A673 (cell line): ENCODE measurements at regions not wholly inside any gene's neighbourhood (a gene's known extent, or its start where the extent isn't known, plus 50 kb on each side); places are given as distances from the start of the nearest gene placed in this dataset.
A peak's percentile ranks its signal among the peaks of the same experiment; 100 is the strongest.
"Not testable (repeated sequence)": the region's sequence is repeated elsewhere in the genome, so short reads cannot be mapped to it uniquely, and the experiment has no call there.

ENCODE experiments used
- BruUV-seq: library from RNA; stranded (reverse); fragments of 400-500 nt; replicated peaks from 2 replicates; lab custom pipeline; 2021; lab: Mats Ljungman, UMichigan
- CTCF ChIA-PET: fragments of 300-600 bp; sonication (Branson Sonifier 250); formaldehyde crosslinking; loops from one replicate; lab custom pipeline; 2022; ENCODE audit warnings: antibody characterized with exemption; lab: Charles Lee
- POLR2A ChIA-PET: fragments of 300-600 bp; sonication (Branson Sonifier 250); formaldehyde crosslinking; loops from one replicate; lab custom pipeline; 2022; ENCODE audit warnings: antibody characterized with exemption; ENCODE audit not compliant: low non-redundant PET; lab: Charles Lee
- DNase-seq: peaks from one replicate; pipeline ENCODE4 v3.0.0-alpha.2; 2015; ENCODE audit warnings: low spot score
- H3K27ac ChIP-seq: fragments of 200-600 bp; sonication (generic); 2 replicates; pipeline ENCODE4 v1.5.1; 2016; ENCODE audit warnings: mixed run types, low read depth, mild to moderate bottlenecking, mixed read lengths, antibody characterized with exemption, low read length; ENCODE audit not compliant: poor library complexity, severe bottlenecking
- H3K27me3 ChIP-seq: fragments of 200-600 bp; sonication (generic); replicated peaks from 2 replicates; pipeline ENCODE4 v1.6.1; 2017; ENCODE audit warnings: mixed run types, low read depth, mild to moderate bottlenecking, mixed read lengths, antibody characterized with exemption, low read length; ENCODE audit not compliant: insufficient read depth, poor library complexity
- H3K36me3 ChIP-seq: fragments of 200-600 bp; sonication (generic); 2 replicates; pipeline ENCODE4 v1.6.1; 2016; ENCODE audit warnings: mixed run types, mild to moderate bottlenecking, mixed read lengths, antibody characterized with exemption, low read length; ENCODE audit not compliant: insufficient read depth, poor library complexity, severe bottlenecking
- H3K4me1 ChIP-seq: fragments of 200-600 bp; sonication (generic); 2 replicates; pipeline ENCODE4 v1.6.1; 2017; ENCODE audit warnings: mixed run types, mild to moderate bottlenecking, mixed read lengths, antibody characterized with exemption, low read length; ENCODE audit not compliant: insufficient read depth, poor library complexity, severe bottlenecking
- H3K4me3 ChIP-seq: fragments of 200-600 bp; sonication (generic); 2 replicates; pipeline ENCODE4 v1.5.1; 2016; ENCODE audit warnings: low read depth, mixed run types, mild to moderate bottlenecking, mixed read lengths, low read length; ENCODE audit not compliant: poor library complexity, severe bottlenecking
- H3K9me3 ChIP-seq: fragments of 200-600 bp; sonication (generic); 2 replicates; pipeline ENCODE4 v1.6.1; 2016; ENCODE audit warnings: mixed run types, low read depth, mild to moderate bottlenecking, mixed read lengths, antibody characterized with exemption, low read length; ENCODE audit not compliant: poor library complexity, severe bottlenecking
- intact Hi-C: fragments of 100-400 bp; cut with micrococcal nuclease; formaldehyde crosslinking; loops from one replicate; pipeline ENCODE4 v1.10.0; 2022; ENCODE audit not compliant: unreplicated experiment
- TF ChIP-seq, protein P1 (sequence below): fragments of 300-800, 200-600 bp; sonication (generic); conservative IDR thresholded peaks from 2 replicates; pipeline ENCODE4 v1.5.1; 2017; ENCODE audit warnings: low read depth, mild to moderate bottlenecking, antibody characterized with exemption, low read length, moderate library complexity, mixed read lengths

DNA sequence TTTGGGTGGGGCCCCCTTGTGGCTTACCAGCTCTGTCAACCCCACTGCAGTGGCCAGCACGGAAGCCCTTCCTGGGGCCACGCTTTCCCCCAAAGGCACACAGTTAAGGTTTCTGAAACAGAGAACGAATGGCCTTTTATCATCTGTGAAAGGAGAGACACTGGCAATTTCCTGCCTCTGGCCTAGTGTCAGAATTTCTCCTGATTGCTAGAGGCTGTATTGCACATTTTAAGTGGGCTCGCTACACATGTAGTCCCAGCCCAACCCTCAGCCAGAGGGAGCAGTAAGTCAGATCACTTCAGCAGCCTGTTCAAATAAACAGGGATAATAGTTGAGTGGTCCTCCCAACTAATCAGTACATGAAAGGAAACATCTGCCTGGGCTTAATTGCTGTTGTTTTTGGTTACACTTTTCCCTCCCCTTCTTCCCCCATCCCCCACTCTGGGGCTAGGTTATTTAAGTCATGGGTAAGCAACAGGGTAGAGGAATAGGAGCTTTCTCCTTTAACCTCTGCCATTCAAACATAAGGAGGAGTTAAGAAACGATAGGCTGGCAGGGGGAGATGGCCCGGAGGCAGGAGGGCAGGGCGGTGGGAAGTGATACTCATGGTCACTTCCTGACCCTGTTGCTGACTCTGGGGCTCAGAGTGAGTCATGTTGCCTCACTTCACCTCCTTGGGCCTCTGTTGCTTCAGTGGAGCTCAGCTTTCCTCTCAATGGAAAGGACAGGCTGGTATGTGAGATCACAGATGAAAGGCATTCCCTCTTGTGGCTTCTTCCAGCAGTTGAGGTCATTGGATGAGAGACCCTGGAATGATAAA is 89.3 kb upstream of the IKBKE start:
- BruUV-seq, H3K27ac ChIP-seq, H3K9me3 ChIP-seq, DNase-seq, H3K27me3 ChIP-seq, H3K4me3 ChIP-seq, CTCF ChIA-PET, H3K36me3 ChIP-seq, POLR2A ChIA-PET, H3K4me1 ChIP-seq, intact Hi-C loops: not testable (repeated sequence)

DNA sequence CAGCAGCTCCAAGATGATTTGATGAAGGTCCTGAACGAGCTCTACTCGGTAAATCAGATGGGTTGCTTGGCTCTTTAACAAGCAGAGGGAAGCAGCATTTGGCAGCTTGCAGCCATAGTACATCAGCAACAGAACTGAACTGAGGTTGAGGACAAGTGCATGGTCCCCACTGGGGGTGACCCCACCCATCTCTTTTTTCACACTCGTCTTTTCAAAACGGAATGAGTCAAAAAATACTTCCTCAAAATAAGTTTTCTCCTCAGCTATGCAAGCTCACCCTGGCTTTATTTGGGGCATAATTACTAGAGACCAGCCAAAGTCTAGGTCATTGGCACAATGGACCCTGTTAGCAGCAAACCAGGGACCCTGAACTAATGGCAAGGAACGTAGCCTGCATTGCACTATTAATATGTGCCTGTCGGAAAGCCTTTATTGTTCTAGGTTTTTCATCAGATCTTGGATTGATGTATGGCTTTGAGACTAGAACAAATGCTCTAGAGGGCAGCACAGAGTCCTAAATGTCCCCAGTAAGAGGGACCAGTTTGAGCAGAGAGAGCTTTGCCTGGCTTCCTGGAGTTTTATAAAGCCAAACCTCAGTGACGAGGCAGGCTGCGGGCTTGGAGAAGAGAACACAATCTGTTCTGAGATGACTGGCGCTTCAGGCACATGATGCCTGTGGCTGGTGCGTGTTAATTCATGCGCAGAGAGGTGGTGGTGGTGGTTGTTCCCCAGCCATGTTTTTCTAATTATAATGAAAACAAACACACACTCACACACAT is 86.1 kb upstream of the IKBKE start:
- DNase-seq, result peak; percentile 54

DNA sequence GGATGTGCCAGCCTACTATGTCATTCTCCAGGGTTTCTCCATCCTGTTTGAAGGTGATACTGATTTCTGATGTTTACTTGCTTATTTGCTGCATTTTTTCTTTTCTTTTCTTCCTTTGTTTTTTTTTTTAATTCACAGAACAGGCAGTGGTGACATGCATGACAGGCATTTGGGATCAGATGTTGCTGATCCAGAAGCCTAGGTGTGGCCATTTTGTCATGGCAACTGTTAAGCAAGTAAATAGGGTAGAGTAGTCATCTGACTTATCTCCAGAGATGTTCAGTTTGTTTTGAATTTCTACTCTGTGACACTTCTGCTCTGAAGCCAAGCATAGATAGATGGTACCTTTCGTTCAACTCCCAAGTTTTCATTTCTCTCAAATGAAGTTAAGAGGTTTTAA is 85.4 kb upstream of the IKBKE start:
- H3K4me1 ChIP-seq, DNase-seq, CTCF ChIA-PET, BruUV-seq, intact Hi-C loops, H3K4me3 ChIP-seq, POLR2A ChIA-PET, H3K36me3 ChIP-seq, H3K9me3 ChIP-seq, H3K27ac ChIP-seq, H3K27me3 ChIP-seq: not testable (repeated sequence)

More for the DNA sequence above, 86.1 kb upstream of the IKBKE start:
- H3K4me1 ChIP-seq, BruUV-seq, H3K36me3 ChIP-seq, H3K27ac ChIP-seq, H3K27me3 ChIP-seq, CTCF ChIA-PET, H3K4me3 ChIP-seq, intact Hi-C loops, H3K9me3 ChIP-seq, POLR2A ChIA-PET: not testable (repeated sequence)
- TF ChIP-seq, protein P1, sequence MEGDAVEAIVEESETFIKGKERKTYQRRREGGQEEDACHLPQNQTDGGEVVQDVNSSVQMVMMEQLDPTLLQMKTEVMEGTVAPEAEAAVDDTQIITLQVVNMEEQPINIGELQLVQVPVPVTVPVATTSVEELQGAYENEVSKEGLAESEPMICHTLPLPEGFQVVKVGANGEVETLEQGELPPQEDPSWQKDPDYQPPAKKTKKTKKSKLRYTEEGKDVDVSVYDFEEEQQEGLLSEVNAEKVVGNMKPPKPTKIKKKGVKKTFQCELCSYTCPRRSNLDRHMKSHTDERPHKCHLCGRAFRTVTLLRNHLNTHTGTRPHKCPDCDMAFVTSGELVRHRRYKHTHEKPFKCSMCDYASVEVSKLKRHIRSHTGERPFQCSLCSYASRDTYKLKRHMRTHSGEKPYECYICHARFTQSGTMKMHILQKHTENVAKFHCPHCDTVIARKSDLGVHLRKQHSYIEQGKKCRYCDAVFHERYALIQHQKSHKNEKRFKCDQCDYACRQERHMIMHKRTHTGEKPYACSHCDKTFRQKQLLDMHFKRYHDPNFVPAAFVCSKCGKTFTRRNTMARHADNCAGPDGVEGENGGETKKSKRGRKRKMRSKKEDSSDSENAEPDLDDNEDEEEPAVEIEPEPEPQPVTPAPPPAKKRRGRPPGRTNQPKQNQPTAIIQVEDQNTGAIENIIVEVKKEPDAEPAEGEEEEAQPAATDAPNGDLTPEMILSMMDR, result peak; percentile 27; the same call in 1 of the 2 replicates

DNA sequence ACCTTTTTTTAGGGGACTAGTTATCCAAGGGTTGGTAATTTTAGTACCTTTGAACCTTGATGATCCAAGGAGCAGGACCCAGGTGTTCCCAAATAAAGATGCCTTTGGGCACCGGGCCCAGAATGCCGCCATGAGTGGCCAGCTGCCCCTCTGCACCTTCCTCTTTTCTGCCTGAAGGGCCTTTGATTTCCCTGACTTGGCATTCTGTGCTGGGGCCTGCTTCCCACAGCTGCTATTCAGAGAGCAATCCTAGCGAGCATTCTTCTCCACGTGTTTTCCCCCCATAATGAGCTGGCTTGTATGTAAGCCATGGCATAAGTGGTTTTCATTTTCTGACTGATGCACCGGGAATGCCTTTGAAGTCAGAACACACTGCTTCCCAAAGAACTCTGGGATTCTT is 82.6 kb upstream of the IKBKE start:
- H3K36me3 ChIP-seq, H3K27ac ChIP-seq, H3K27me3 ChIP-seq, H3K4me3 ChIP-seq, CTCF ChIA-PET, H3K4me1 ChIP-seq, H3K9me3 ChIP-seq, POLR2A ChIA-PET, BruUV-seq, intact Hi-C loops, DNase-seq: not testable (repeated sequence)

DNA sequence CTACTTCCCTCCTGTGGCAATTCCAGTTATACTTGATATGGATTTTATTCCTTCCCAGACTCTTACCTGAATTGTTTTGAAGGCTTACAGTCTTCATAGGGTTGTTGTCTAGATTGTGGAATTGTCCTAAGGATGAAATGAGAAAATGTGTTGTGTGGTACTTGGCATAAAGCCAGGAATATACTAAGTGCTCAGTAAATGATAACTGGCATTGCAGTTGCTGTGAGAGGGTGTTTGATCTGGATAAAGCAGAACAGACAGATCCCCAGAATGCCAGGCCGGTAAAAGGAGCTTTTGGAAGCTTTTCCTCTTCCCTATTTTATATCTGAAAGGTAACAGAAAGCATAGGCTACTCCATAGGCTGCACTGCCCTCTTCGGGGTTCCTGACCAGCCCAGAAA is 78.4 kb upstream of the IKBKE start:
- H3K36me3 ChIP-seq, H3K9me3 ChIP-seq, H3K27me3 ChIP-seq, DNase-seq, H3K4me1 ChIP-seq, POLR2A ChIA-PET, CTCF ChIA-PET, intact Hi-C loops, BruUV-seq, H3K27ac ChIP-seq, H3K4me3 ChIP-seq: not testable (repeated sequence)

DNA sequence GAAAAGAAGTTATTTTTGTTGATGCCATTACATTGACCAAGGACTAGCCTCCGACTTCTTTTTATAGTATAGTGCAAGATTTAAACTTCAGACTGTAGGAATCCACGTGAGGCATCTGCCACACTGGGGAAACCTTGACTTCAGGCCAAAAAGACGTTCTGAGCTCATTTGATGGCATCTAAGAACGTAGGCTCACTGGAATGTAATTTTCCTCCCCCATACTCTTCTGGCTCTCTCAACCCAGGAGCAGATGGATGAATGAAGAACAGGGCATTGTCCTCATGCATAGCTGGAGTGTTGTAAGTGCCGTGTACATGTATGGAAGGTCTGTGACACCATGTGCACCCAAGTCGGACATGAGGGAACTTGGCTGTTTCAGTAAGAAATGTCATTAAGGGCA is 72.8 kb upstream of the IKBKE start:
- H3K4me1 ChIP-seq, H3K4me3 ChIP-seq, CTCF ChIA-PET, POLR2A ChIA-PET, BruUV-seq, intact Hi-C loops, H3K36me3 ChIP-seq, H3K27ac ChIP-seq, DNase-seq, H3K9me3 ChIP-seq, H3K27me3 ChIP-seq: not testable (repeated sequence)

DNA sequence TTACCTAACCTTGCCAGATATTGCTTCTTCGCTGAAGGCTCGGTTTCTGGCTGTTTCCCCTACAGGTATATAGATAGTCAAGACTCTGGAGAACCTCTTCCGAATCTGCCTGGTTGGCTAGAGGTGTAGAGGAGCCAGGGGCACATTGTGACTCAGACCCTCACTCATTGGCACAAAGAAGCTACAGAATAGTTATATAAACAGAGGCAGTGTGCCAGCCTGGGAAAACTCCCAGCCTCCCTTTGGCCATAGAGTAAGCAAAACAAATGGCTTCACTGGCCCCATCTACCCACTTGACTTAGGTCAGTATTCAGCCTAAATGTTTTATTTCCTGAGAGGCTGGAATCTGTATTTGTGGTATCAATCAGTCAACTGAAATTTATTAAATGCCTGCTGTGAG is 72.0 kb upstream of the IKBKE start:
- H3K9me3 ChIP-seq, CTCF ChIA-PET, intact Hi-C loops, H3K4me3 ChIP-seq, POLR2A ChIA-PET, BruUV-seq, H3K27ac ChIP-seq, H3K4me1 ChIP-seq, H3K36me3 ChIP-seq, H3K27me3 ChIP-seq, DNase-seq: not testable (repeated sequence)
